BLaER1 treated with 17β-estradiol and CSF1 and Interleukin-3, amounts not matched to agents 10 nM and 100 nM (cell line): ENCODE measurements at regions not wholly inside any gene's neighbourhood (a gene's known extent, or its start where the extent isn't known, plus 50 kb on each side); places are given as distances from the start of the nearest gene placed in this dataset.
"Not testable (repeated sequence)": the region's sequence is repeated elsewhere in the genome, so short reads cannot be mapped to it uniquely, and the experiment has no call there.

Source experiments
- H3K27ac ChIP-seq, 11 experiments: shearing (Covaris generic); formaldehyde crosslinking; 2 replicates each; pipeline ENCODE4 v1.8.1; 2022
- H3K27me3 ChIP-seq, 11 experiments: shearing (Covaris generic); formaldehyde crosslinking; 2 replicates each; pipeline ENCODE4 v1.8.1; 2022
- H3K36me3 ChIP-seq, 11 experiments: shearing (Covaris generic); formaldehyde crosslinking; 2 replicates each; pipeline ENCODE4 v1.8.1; 2022
- H3K4me1 ChIP-seq, 10 experiments: shearing (Covaris generic); formaldehyde crosslinking; 2 replicates each; pipeline ENCODE4 v1.8.1; 2022
- H3K4me2 ChIP-seq, 11 experiments: shearing (Covaris generic); formaldehyde crosslinking; 2 replicates each; pipeline ENCODE4 v1.8.1; 2022
- H3K4me3 ChIP-seq, 10 experiments: shearing (Covaris generic); formaldehyde crosslinking; 2 replicates each; pipeline ENCODE4 v1.8.1; 2022
- H3K9ac ChIP-seq, 11 experiments: shearing (Covaris generic); formaldehyde crosslinking; 2 replicates each; pipeline ENCODE4 v1.8.1; 2022
- H3K9me3 ChIP-seq, 11 experiments: shearing (Covaris generic); formaldehyde crosslinking; replicated peaks in 1 of 11; 2 replicates each; pipeline ENCODE4 v1.8.1; 2022
- H4K20me1 ChIP-seq, 11 experiments: shearing (Covaris generic); formaldehyde crosslinking; 2 replicates each; pipeline ENCODE4 v1.8.1; 2022
- Cebpa-rat ChIP-seq, 11 experiments: shearing (Covaris generic); IDR thresholded peaks; 2 replicates each; pipeline ENCODE4 v1.8.1; 2022

- no peak overlapping the region for H3K4me2 ChIP-seq
- no peaks in the 10 kb centered on the region for H3K27me3 ChIP-seq
- H4K20me1 ChIP-seq: no peaks in the 10 kb centered on the region
- no peak overlapping the region for H3K27ac ChIP-seq
- no peak overlapping the region for H3K9ac ChIP-seq
- TF ChIP-seq Cebpa-rat (IDR thresholded peaks at IDR 0.05): no peak
- H3K9me3 ChIP-seq: no peaks in the 10 kb centered on the region
- no peaks in the 10 kb centered on the region for H3K36me3 ChIP-seq
- no peaks in the 10 kb centered on the region for H3K4me1 ChIP-seq
- no peak overlapping the region for H3K4me3 ChIP-seq
Observed at GRCh38 chr13:54660277-54660676, 1631.7 kb downstream of the OLFM4 start.

DNA sequence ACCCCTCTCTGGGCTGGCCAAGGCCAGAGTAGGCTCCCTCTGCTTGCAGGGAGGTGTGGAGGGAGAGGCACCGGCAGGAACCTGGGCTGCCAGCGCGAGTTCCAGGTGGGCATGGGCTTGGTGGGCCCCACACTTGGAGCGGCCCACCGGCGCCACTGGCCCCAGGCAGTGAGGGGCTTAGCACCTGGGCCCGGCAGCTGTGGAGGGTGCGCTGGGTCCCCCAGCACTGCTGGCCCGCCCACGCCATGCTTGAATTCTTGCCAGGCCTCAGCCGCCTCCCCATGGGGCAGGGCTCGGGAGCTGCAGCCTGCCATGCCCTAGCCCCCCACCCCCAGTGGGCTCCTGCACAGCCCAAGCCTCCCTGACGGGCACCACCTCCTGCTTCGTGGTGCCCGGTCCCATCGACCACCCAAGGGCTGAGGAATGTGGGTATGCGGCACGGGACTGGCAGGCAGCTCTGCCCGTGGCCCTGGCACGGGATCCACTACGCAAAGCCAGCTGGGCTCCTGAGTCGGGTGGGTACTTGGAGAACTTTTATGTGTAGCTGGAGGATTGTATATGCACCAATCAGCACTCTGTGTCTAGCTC, 1648.0 kb downstream of the OLFM4 start:
- Histone ChIP-seq H3K4me2 (no peak overlapping the region), H3K27me3 (no peaks in the 10 kb centered on the region), H3K9me3 (peaks cover 6 to 21% (median 14%) of the 10 kb centered on the region in 11 experiments; a peak in 17 of 22 replicates), H3K36me3 (no peaks in the 10 kb centered on the region), H4K20me1 (no peaks in the 10 kb centered on the region), H3K4me1 (no peaks in the 10 kb centered on the region), H3K9ac (no peak overlapping the region), H3K27ac (no peak overlapping the region), H3K4me3 (no peak overlapping the region)
- no peak for TF ChIP-seq Cebpa-rat (IDR thresholded peaks at IDR 0.05)

DNA sequence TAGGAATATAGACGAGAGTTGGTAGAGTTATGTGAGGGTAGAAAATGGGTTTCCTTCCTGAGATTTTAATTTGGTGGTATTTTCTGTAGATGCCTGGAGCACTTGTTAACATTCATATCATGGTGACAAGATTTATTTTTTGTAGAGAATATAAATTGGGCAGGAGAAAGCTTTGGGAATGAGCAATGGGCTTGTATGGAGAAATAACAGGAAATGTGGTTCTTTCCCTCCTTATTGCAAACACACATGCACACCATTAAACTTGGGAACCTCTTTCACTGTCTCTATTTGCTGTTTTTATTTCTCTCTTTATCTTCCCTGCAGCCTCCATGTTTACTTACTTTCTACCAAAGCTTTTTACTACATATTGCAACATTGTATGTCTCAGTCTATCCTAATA, 1653.6 kb downstream of the OLFM4 start:
- Histone ChIP-seq H3K4me2 (no peak overlapping the region), H3K9me3 (peaks cover under 1 to 28% (median 10%) of the 10 kb centered on the region in 11 experiments; a peak in 18 of 22 replicates), H3K4me1 (peaks cover 0 to 4% (median 0%) of the 10 kb centered on the region in 10 experiments; a peak in 2 of 20 replicates), H4K20me1 (no peaks in the 10 kb centered on the region), H3K27ac (no peak overlapping the region), H3K27me3 (no peaks in the 10 kb centered on the region), H3K4me3 (no peak overlapping the region), H3K36me3 (no peaks in the 10 kb centered on the region), H3K9ac (no peak overlapping the region)
- no peak for TF ChIP-seq Cebpa-rat (IDR thresholded peaks at IDR 0.05)

DNA sequence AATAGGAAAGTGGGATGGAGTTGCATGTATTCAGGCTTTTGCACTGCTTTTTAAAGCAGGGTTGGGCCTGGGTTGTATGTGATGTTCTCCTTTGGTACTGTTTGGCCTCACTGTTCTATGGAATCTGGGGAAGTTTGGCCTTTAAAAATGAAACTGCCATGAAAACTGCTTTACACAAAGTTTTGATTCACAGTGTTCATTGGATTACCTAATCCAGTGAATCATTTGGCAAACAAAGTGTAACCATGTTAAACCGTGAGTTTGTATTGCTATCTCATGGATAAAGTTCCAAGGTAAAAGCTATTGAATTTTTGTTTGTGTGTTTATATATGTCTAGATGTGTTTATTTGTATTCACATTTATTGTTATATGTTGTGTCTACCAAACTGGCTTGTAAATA, 1658.6 kb downstream of the OLFM4 start:
- Histone ChIP-seq H3K4me1 (peaks cover 0 to 4% (median 0%) of the 10 kb centered on the region in 10 experiments; a peak in 2 of 20 replicates), H3K27ac (no peak overlapping the region), H4K20me1 (no peaks in the 10 kb centered on the region), H3K9ac (no peak overlapping the region), H3K9me3 (peaks cover 11 to 30% (median 17%) of the 10 kb centered on the region in 11 experiments), H3K27me3 (no peaks in the 10 kb centered on the region), H3K4me3 (no peak overlapping the region), H3K4me2 (no peak overlapping the region), H3K36me3 (no peaks in the 10 kb centered on the region)
- TF ChIP-seq Cebpa-rat (IDR thresholded peaks at IDR 0.05): no peak

DNA sequence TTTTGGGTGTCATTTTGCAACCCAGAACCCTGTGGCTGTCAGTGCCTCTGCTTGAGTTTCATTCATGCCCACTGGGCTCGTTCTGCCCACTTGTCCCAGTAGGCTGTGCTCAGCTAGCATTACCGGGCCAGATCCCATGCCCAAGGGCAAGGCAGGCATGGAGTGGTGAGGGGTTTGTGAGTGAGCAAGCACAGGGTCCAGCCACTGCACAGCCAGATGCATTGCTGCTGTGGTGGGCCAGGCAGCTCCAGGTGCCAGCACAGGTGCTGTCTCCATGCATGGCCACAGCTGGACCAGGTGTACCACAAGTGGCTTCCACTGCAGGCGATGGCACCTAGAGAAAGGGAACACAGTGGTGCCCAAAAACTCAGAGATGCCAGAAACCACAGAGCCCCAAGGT, 1671.2 kb downstream of the OLFM4 start:
- Histone ChIP-seq H3K27me3 (no peaks in the 10 kb centered on the region), H3K27ac (no peak overlapping the region), H3K4me2 (no peak overlapping the region), H3K4me1 (peaks cover 0 to under 1% (median 0%) of the 10 kb centered on the region in 10 experiments; a peak in 1 of 20 replicates), H3K9me3 (peaks cover 0 to 18% (median 14%) of the 10 kb centered on the region in 11 experiments; a peak in 17 of 22 replicates), H4K20me1 (no peaks in the 10 kb centered on the region), H3K36me3 (no peaks in the 10 kb centered on the region), H3K9ac (no peak overlapping the region), H3K4me3 (no peak overlapping the region)
- TF ChIP-seq Cebpa-rat (IDR thresholded peaks at IDR 0.05): no peak

- Histone ChIP-seq H3K4me3 (no peak overlapping the region), H3K4me2 (peak overlapping the region in 2 of 11 experiments; percentile 24 to 41; a peak in 2 of 22 replicates), H3K27ac (no peak overlapping the region), H3K36me3 (no peaks in the 10 kb centered on the region), H3K9me3 (peaks cover 0 to 16% (median 11%) of the 10 kb centered on the region in 11 experiments; a peak in 15 of 22 replicates), H4K20me1 (no peaks in the 10 kb centered on the region), H3K4me1 (peaks cover 0 to 11% (median 0%) of the 10 kb centered on the region in 10 experiments; a peak in 4 of 20 replicates), H3K9ac (no peak overlapping the region), H3K27me3 (no peaks in the 10 kb centered on the region)
- TF ChIP-seq Cebpa-rat (IDR thresholded peaks at IDR 0.05): no peak
Observed at GRCh38 chr13:54705738-54706137, 1677.1 kb downstream of the OLFM4 start.

- Histone ChIP-seq H4K20me1 (no peaks in the 10 kb centered on the region), H3K36me3 (no peaks in the 10 kb centered on the region), H3K4me2 (no peak overlapping the region), H3K27me3 (no peaks in the 10 kb centered on the region), H3K9me3 (peaks cover 0 to 13% (median 10%) of the 10 kb centered on the region in 11 experiments; a peak in 13 of 22 replicates), H3K4me3 (no peak overlapping the region), H3K27ac (no peak overlapping the region), H3K4me1 (peaks cover 0 to 11% (median 0%) of the 10 kb centered on the region in 10 experiments; a peak in 4 of 20 replicates), H3K9ac (no peak overlapping the region)
- TF ChIP-seq Cebpa-rat (IDR thresholded peaks at IDR 0.05): no peak
Observed at GRCh38 chr13:54706336-54706735, 1677.7 kb downstream of the OLFM4 start.

DNA sequence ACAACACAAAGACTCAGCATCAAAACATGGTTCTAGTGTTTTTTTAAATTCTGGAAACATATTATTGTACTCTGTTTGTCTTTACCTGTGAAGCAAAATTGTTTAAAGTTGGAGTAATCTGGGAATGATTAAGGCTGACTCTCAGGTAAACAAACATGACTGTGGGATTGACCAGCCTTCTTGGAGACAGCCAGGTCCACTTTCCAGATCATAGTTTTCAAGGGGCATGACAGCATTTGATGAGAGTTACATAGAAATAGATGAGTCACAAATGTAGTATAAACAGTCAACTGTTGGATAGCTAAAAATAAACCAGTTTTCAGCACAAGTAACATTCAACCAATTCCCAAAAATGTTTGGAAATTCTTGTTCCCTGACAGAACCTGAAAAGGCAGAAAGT, 1680.9 kb downstream of the OLFM4 start:
- Histone ChIP-seq H3K9ac (no peak overlapping the region), H4K20me1 (no peaks in the 10 kb centered on the region), H3K4me2 (no peak overlapping the region), H3K4me3 (no peak overlapping the region), H3K27me3 (no peaks in the 10 kb centered on the region), H3K9me3 (peaks cover 0 to 13% (median 10%) of the 10 kb centered on the region in 11 experiments; a peak in 13 of 22 replicates), H3K4me1 (peaks cover 0 to 11% (median 0%) of the 10 kb centered on the region in 10 experiments; a peak in 4 of 20 replicates), H3K36me3 (no peaks in the 10 kb centered on the region), H3K27ac (no peak overlapping the region)
- no peak for TF ChIP-seq Cebpa-rat (IDR thresholded peaks at IDR 0.05)

- H3K9me3 ChIP-seq: peaks cover 0 to 15% (median 4%) of the 10 kb centered on the region in 11 experiments; a peak in 8 of 22 replicates
- peaks cover 0 to 17% (median 0%) of the 10 kb centered on the region in 10 experiments; a peak in 3 of 20 replicates for H3K4me1 ChIP-seq
- H3K27me3 ChIP-seq: no peaks in the 10 kb centered on the region
- H3K4me3 ChIP-seq: no peak overlapping the region
- H3K36me3 ChIP-seq: no peaks in the 10 kb centered on the region
- no peak overlapping the region for H3K9ac ChIP-seq
- no peak overlapping the region for H3K27ac ChIP-seq
- 0 out of 22 replicates have a peak overlapping the region, but pooled peaks of 1 of the 11 experiments have one; percentile 1 for H3K4me2 ChIP-seq
- no peak for TF ChIP-seq Cebpa-rat (IDR thresholded peaks at IDR 0.05)
- no peaks in the 10 kb centered on the region for H4K20me1 ChIP-seq
Observed at GRCh38 chr13:54733639-54734038, 1705.0 kb downstream of the OLFM4 start.

- not testable (repeated sequence) for H4K20me1 ChIP-seq, H3K4me3 ChIP-seq, H3K36me3 ChIP-seq, H3K4me2 ChIP-seq, H3K27me3 ChIP-seq, H3K9me3 ChIP-seq, H3K27ac ChIP-seq, H3K9ac ChIP-seq
- peaks cover 0 to 16% (median 0%) of the 10 kb centered on the region in 10 experiments; a peak in 3 of 20 replicates for H3K4me1 ChIP-seq
Observed at GRCh38 chr13:54737211-54737610, 1708.6 kb downstream of the OLFM4 start.
